ENCODE measurements at regions not wholly inside any gene's neighbourhood (a gene's known extent, or its start where the extent isn't known, plus 50 kb on each side); places are given as distances from the start of the nearest gene placed in this dataset.

DNA sequence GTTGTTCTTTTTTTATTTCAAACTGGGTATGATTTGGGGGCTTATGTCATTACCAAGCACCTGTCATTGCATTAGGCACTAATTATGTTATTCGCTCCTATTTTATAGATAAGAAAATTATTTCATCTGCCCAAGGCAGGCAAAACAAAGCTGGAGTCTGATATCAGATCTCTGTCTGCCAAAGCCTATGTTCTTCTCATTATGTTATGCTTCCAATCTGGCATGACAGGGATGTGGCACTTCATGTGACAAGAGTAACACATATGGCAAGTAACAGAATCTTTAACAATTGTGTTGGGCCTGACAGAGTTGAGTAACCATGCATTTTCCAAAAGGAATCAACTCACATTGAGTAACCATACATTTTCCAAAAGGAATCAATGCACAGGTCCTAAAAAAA lies 61.2 kb upstream of the TOM1L1 start:
- no peaks in the 10 kb centered on the region for H3K27me3 ChIP-seq
- H3K9me3 ChIP-seq, result no peaks in the 10 kb centered on the region
- no peak overlapping the region for H3K27ac ChIP-seq
- DNase-seq, result no peak
- H3K4me3 ChIP-seq, result no peak overlapping the region
- TF ChIP-seq, protein P1, sequence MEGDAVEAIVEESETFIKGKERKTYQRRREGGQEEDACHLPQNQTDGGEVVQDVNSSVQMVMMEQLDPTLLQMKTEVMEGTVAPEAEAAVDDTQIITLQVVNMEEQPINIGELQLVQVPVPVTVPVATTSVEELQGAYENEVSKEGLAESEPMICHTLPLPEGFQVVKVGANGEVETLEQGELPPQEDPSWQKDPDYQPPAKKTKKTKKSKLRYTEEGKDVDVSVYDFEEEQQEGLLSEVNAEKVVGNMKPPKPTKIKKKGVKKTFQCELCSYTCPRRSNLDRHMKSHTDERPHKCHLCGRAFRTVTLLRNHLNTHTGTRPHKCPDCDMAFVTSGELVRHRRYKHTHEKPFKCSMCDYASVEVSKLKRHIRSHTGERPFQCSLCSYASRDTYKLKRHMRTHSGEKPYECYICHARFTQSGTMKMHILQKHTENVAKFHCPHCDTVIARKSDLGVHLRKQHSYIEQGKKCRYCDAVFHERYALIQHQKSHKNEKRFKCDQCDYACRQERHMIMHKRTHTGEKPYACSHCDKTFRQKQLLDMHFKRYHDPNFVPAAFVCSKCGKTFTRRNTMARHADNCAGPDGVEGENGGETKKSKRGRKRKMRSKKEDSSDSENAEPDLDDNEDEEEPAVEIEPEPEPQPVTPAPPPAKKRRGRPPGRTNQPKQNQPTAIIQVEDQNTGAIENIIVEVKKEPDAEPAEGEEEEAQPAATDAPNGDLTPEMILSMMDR (IDR thresholded peaks at IDR 0.05), result no peak
- no peak for TF ChIP-seq POLR2A (IDR thresholded peaks at IDR 0.05)
- no peaks in the 10 kb centered on the region for H3K4me1 ChIP-seq
- H3K36me3 ChIP-seq, result no peaks in the 10 kb centered on the region
- intact Hi-C loops (cut with DNase I; ENCODE audit: low total_unique reads), result no loop called here

DNA sequence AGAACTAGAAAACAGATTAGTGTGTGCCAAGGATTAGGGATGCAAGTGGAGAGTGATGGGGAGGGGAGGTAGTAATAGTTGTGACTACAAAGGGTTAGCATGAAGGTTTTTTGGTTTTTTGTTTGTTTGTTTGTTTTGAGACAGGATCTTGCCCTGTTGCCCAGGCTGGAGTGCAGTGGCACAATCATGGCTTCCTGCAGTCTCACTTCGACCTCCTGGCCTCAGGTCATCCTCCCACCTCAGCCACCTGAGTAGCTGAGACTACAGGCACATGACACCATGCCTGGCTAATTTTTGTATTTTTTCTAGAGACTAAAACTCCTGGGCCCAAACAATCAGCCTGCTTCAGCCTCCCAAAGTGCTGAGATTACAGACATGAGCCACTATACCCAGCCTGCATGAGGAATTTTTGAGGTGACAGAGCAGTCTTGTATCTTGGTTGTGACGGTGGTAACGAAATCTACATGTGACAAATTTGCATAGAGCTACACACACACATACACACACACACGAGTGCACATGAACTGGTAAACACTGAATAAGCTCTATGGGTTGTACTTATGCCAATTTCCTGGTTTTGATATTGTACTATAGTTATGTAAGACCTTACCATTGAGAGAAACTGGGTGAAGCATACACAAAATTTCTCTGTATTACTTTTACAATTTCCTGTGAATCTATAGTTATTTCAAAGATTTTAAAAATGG lies 59.6 kb upstream of the TOM1L1 start:
- Histone ChIP-seq H3K27ac (no peak overlapping the region), H3K4me3 (no peak overlapping the region), H3K36me3 (no peaks in the 10 kb centered on the region), H3K9me3 (no peaks in the 10 kb centered on the region), H3K4me1 (no peaks in the 10 kb centered on the region), H3K27me3 (no peaks in the 10 kb centered on the region)
- TF ChIP-seq POLR2A (IDR thresholded peaks at IDR 0.05), result no peak
- TF ChIP-seq, protein P1 (IDR thresholded peaks at IDR 0.05), result no peak
- intact Hi-C loops (cut with DNase I; ENCODE audit: low total_unique reads), result no loop called here
- DNase-seq, result no peak

DNA sequence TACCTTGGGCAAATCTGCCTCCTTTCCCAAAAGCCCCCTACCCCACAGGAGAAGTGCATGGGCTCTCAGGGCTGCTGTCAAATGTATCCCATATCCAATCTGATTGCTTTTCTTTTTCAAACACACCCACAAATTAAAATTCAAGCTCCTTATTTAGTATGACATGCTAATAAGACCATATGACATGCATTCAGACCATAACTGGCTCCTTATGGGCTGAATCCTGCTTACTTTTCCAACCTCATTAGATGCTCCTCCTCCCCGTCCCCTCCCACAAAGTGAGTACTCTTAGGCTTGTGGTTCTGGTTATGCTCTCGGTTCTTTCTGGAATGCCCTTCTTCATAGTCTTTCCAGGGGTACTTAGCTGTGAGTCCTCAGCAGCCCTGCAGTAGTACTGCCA lies 59.0 kb upstream of the TOM1L1 start:
- no peak for DNase-seq
- Histone ChIP-seq H3K27ac (no peak overlapping the region), H3K4me1 (no peaks in the 10 kb centered on the region), H3K9me3 (no peaks in the 10 kb centered on the region), H3K4me3 (no peak overlapping the region), H3K36me3 (no peaks in the 10 kb centered on the region), H3K27me3 (no peaks in the 10 kb centered on the region)
- no peak for TF ChIP-seq POLR2A (IDR thresholded peaks at IDR 0.05)
- TF ChIP-seq, protein P1 (IDR thresholded peaks at IDR 0.05), result no peak
- intact Hi-C loops (cut with DNase I; ENCODE audit: low total_unique reads), result no loop called here

DNA sequence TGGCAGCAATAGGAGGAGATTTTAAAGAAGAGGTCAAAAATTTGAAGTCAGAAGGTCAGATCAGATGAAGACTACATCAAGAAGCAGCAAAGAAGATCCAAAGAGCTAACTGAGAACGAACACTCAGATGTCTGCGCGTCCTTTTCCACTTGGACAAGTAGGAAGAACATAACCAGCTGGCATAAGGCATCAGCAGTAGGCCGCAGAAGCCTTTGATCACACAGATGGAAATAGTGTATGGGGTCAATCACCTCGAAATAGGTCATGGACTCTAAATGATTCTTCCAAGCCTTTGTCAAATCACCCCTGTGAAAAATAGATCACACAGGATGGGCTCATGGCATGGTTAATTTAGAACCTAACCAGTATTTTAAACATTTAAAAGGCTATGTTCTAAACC lies 56.4 kb upstream of the TOM1L1 start:
- H3K9me3 ChIP-seq, result no peaks in the 10 kb centered on the region
- TF ChIP-seq, protein P1 (IDR thresholded peaks at IDR 0.05), result no peak
- no peak for TF ChIP-seq POLR2A (IDR thresholded peaks at IDR 0.05)
- H3K4me3 ChIP-seq, result no peak overlapping the region
- H3K27ac ChIP-seq, result no peak overlapping the region
- no peaks in the 10 kb centered on the region for H3K27me3 ChIP-seq
- H3K36me3 ChIP-seq, result no peaks in the 10 kb centered on the region
- intact Hi-C loops (cut with DNase I; ENCODE audit: low total_unique reads), result no loop called here
- no peak for DNase-seq
- no peaks in the 10 kb centered on the region for H3K4me1 ChIP-seq

DNA sequence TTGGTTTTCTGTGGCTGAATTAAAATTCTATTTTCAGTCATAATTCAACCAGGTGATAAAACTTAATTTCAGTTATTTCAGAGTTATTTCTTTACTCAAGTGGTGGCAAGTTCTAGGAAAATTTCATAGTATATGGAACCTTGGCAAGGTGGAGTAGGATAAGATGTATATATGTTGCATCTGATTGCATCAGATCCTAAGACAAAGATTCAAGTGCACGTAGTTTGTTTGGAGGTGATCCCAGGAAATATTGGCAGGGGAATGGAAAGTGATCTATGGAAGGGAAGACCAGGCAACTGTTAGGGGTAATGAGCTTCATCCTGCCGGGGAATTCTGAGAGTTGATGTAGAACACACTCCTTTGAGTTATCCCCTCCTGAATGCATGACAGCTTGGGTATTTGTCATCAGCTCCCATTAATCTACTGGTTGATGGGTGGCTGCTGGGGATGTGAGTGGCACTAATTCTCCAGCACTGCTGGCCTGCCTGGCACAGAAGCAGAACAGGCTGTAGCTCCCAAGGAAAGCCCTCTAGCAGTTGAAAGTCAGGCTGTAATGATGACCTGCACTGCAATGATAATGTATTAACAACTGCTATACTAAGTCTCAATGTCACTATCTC lies 52.2 kb upstream of the TOM1L1 start:
- no peaks in the 10 kb centered on the region for H3K9me3 ChIP-seq
- H3K4me3 ChIP-seq, result no peak overlapping the region
- TF ChIP-seq, protein P1 (IDR thresholded peaks at IDR 0.05), result no peak
- no peak for TF ChIP-seq POLR2A (IDR thresholded peaks at IDR 0.05)
- H3K27ac ChIP-seq, result no peak overlapping the region
- H3K36me3 ChIP-seq, result no peaks in the 10 kb centered on the region
- DNase-seq, result no peak
- intact Hi-C loops (cut with DNase I; ENCODE audit: low total_unique reads), result no loop called here
- no peaks in the 10 kb centered on the region for H3K27me3 ChIP-seq
- no peaks in the 10 kb centered on the region for H3K4me1 ChIP-seq

Measured in uterus (tissue), 3 donors.